B cell (primary cell): ENCODE measurements at regions not wholly inside any gene's neighbourhood (a gene's known extent, or its start where the extent isn't known, plus 50 kb on each side); places are given as distances from the start of the nearest gene placed in this dataset.

ENCODE experiments used
- ATAC-seq: fragments of 200-7000 bp; cut with Tn5 transposase; one replicate; pipeline ENCODE4 v1.10.0; 2021; ENCODE audit warnings: low read depth, mild to moderate bottlenecking, moderate number of reproducible peaks, moderate library complexity
- CTCF ChIA-PET: fragments of 350-600 bp; sonication (Branson Sonifier 250); formaldehyde crosslinking; loops from one replicate; lab custom pipeline; 2021; ENCODE audit warnings: antibody characterized with exemption, inconsistent platforms; lab: Charles Lee
- POLR2A ChIA-PET: fragments of 350-600 bp; sonication (Branson Sonifier 250); formaldehyde crosslinking; loops from one replicate; lab custom pipeline; 2021; ENCODE audit warnings: antibody characterized with exemption; lab: Charles Lee
- DNase-seq: peaks from one replicate; pipeline ENCODE4 v3.0.0; 2013
- H2AFZ ChIP-seq: 2 replicates; pipeline ENCODE4 v1.6.1; 2012; ENCODE audit warnings: mild to moderate bottlenecking, low read depth, low read length; ENCODE audit not compliant: insufficient read depth, poor library complexity, severe bottlenecking
- H3K27ac ChIP-seq, 2 donors: 1 replicate in 1 of 2; 2 replicates in 1 of 2; pipeline ENCODE4 v1.5.1; 2012 to 2013; ENCODE audit warnings: low read length in 2 of 2, mild to moderate bottlenecking in 2 of 2, moderate library complexity in 1 of 2
- H3K27me3 ChIP-seq, 4 experiments: fragments of 200-600 bp in 1 of 4; sonication (generic) in 1 of 4; replicated peaks in 1 of 4; 1 replicate in 2 of 4; 2 replicates in 2 of 4; pipeline versions ENCODE4 v1.6.1 to v1.7.0; 2013 to 2016; ENCODE audit warnings: low read length in 3 of 4, mild to moderate bottlenecking in 2 of 4, mixed read lengths in 1 of 4, moderate library complexity in 1 of 4; ENCODE audit not compliant: insufficient read depth in 4 of 4, control insufficient read depth in 3 of 4; ENCODE audit errors: control extremely low read depth in 1 of 4
- H3K36me3 ChIP-seq, 2 experiments: replicated peaks in 1 of 2; 1 replicate in 1 of 2; 2 replicates in 1 of 2; pipeline versions ENCODE4 v1.6.1 to v1.7.1; 2013; ENCODE audit warnings: low read length in 1 of 2; ENCODE audit not compliant: insufficient read depth in 2 of 2, control insufficient read depth in 1 of 2; ENCODE audit errors: control extremely low read depth in 1 of 2, extremely low read depth in 1 of 2
- H3K4me1 ChIP-seq, 2 donors: fragments of 200-600 bp in 1 of 2; sonication (generic) in 1 of 2; 1 replicate in 1 of 2; 2 replicates in 1 of 2; pipeline versions ENCODE4 v1.5.1 to v1.6.1; 2013 to 2017; ENCODE audit warnings: low read length in 2 of 2; ENCODE audit not compliant: control insufficient read depth in 2 of 2, insufficient read depth in 2 of 2
- H3K4me2 ChIP-seq: replicated peaks from 2 replicates; pipeline ENCODE3; 2012; ENCODE audit warnings: mild to moderate bottlenecking, low read depth, low read length; ENCODE audit not compliant: poor library complexity, severe bottlenecking
- H3K4me3 ChIP-seq, 5 experiments: fragments of 200-600 bp in 1 of 5; sonication (generic) in 1 of 5; 1 replicate in 3 of 5; 2 replicates in 2 of 5; pipeline versions ENCODE4 v1.5.1 to v1.7.0; 2011 to 2016; ENCODE audit warnings: low read length in 4 of 5, mild to moderate bottlenecking in 4 of 5, low read depth in 2 of 5, control low read depth in 1 of 5, moderate library complexity in 1 of 5; ENCODE audit not compliant: insufficient read depth in 1 of 5; ENCODE audit errors: control extremely low read depth in 1 of 5, extremely low read depth in 1 of 5
- H3K79me2 ChIP-seq: fragments of 200-600 bp; sonication (generic); one replicate; pipeline ENCODE4 v1.6.0; 2016; ENCODE audit warnings: low read length; ENCODE audit not compliant: control insufficient read depth, insufficient read depth
- H3K9ac ChIP-seq: fragments of 200-600 bp; sonication (generic); 2 replicates; pipeline ENCODE4 v1.6.1; 2017; ENCODE audit warnings: mild to moderate bottlenecking, low read length, moderate library complexity
- H3K9me3 ChIP-seq, 3 donors: one replicate each; pipeline versions ENCODE4 v1.6.1 to v1.7.1; 2013; ENCODE audit warnings: low read length in 2 of 3; ENCODE audit not compliant: control insufficient read depth in 2 of 3, insufficient read depth in 1 of 3; ENCODE audit errors: control extremely low read depth in 1 of 3
- H4K20me1 ChIP-seq: 2 replicates; pipeline ENCODE4 v1.6.0; 2012; ENCODE audit warnings: mild to moderate bottlenecking, low read length; ENCODE audit not compliant: insufficient read depth, control insufficient read depth, poor library complexity, severe bottlenecking
- H3K27ac Mint-ChIP-seq: one replicate; pipeline ENCODE4 v1.8.0; 2021; ENCODE audit warnings: mixed read lengths
- H3K27me3 Mint-ChIP-seq: one replicate; pipeline ENCODE4 v1.8.0; 2021; ENCODE audit warnings: mixed read lengths
- H3K4me1 Mint-ChIP-seq: one replicate; pipeline ENCODE4 v1.8.0; 2021; ENCODE audit warnings: mixed read lengths
- H3K4me3 Mint-ChIP-seq: one replicate; pipeline ENCODE4 v1.8.0; 2021; ENCODE audit warnings: mixed read lengths
- H3K9me3 Mint-ChIP-seq: one replicate; pipeline ENCODE4 v1.8.0; 2022; ENCODE audit warnings: mixed read lengths; ENCODE audit not compliant: insufficient read depth
- EZH2 ChIP-seq: IDR thresholded peaks from 2 replicates; pipeline ENCODE4 v1.6.1; 2012; ENCODE audit warnings: borderline replicate concordance, low read depth, mild to moderate bottlenecking, moderate library complexity, low read length; ENCODE audit not compliant: insufficient read depth, poor library complexity, severe bottlenecking
- WGBS: methylation state at CpG from one replicate; pipeline ENCODE4 v1.1.5; 2013; ENCODE audit warnings: missing lambda C conversion rate; ENCODE audit not compliant: insufficient coverage; 5-methylcytosine and 5-hydroxymethylcytosine counted together
- intact Hi-C: fragments of 100-400 bp; cut with micrococcal nuclease; formaldehyde crosslinking; loops from one replicate; pipeline ENCODE4 v1.10.0; 2022
- TF ChIP-seq, protein P1 (sequence below): fragments of 200-600 bp; IDR thresholded peaks from one replicate; pipeline ENCODE4 v1.8.0; 2022; ENCODE audit warnings: antibody characterized with exemption, mild to moderate bottlenecking

GRCh38 chr3:13193320-13194284 lies 120.4 kb upstream of the IQSEC1 start:
- Mint-ChIP-seq H3K4me3 (no peak overlapping the region), H3K27ac (no peak overlapping the region), H3K9me3 (no peaks in the 10 kb centered on the region), H3K4me1 (peaks cover 28% of the 10 kb centered on the region), H3K27me3 (peaks cover 43% of the 10 kb centered on the region)
- intact Hi-C loops = no loop called here
- Histone ChIP-seq H3K4me3 (no peak overlapping the region), H3K79me2 (no peaks in the 10 kb centered on the region), H3K27ac (no peak overlapping the region), H3K36me3 (no peaks in the 10 kb centered on the region), H2AFZ (no peak overlapping the region), H3K9ac (no peak overlapping the region), H4K20me1 (no peaks in the 10 kb centered on the region), H3K9me3 (peaks cover 0 to 20% (median 0%) of the 10 kb centered on the region in 3 donors), H3K4me1 (peaks cover 19 to 22% of the 10 kb centered on the region in 2 donors), H3K27me3 (peaks cover 0 to 36% (median 7%) of the 10 kb centered on the region in 4 experiments), H3K4me2 (no peak overlapping the region)
- ChIA-PET CTCF (interaction anchor here (1.5 kb wide), 1 partner anchor 101 kb away, joined by 6 read pairs; no protein-coding TSS in a partner anchor), POLR2A (no interaction called here)
- no peak for DNase-seq
- ATAC-seq = no peak
- TF ChIP-seq, protein P1, sequence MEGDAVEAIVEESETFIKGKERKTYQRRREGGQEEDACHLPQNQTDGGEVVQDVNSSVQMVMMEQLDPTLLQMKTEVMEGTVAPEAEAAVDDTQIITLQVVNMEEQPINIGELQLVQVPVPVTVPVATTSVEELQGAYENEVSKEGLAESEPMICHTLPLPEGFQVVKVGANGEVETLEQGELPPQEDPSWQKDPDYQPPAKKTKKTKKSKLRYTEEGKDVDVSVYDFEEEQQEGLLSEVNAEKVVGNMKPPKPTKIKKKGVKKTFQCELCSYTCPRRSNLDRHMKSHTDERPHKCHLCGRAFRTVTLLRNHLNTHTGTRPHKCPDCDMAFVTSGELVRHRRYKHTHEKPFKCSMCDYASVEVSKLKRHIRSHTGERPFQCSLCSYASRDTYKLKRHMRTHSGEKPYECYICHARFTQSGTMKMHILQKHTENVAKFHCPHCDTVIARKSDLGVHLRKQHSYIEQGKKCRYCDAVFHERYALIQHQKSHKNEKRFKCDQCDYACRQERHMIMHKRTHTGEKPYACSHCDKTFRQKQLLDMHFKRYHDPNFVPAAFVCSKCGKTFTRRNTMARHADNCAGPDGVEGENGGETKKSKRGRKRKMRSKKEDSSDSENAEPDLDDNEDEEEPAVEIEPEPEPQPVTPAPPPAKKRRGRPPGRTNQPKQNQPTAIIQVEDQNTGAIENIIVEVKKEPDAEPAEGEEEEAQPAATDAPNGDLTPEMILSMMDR = no peak
- no peak for TF ChIP-seq EZH2
- 81% methylated on average over 14 of the region's 17 CpGs for WGBS
